ENCODE measurements at regions not wholly inside any gene's neighbourhood (a gene's known extent, or its start where the extent isn't known, plus 50 kb on each side); places are given as distances from the start of the nearest gene placed in this dataset.
"Not testable (repeated sequence)": the region's sequence is repeated elsewhere in the genome, so short reads cannot be mapped to it uniquely, and the experiment has no call there.

DNA sequence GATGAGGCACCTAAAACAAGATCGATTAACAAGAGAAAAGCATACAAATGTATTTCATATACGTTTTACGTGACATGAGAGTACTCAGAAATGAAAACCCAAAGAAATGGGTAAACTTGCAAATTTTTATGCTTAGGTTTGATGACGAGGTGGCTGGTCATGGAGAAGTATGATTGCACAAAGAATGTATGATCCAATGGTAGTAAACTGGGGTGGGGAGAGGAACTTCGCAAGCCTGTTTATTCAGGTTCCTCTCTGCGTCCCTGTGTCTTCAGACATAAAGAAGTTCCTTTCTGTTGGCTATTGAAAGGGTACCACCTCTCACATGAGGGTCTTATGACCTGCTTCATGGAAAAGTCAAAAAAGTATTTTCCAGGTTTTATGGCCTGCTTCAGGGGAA lies 309.2 kb downstream of the BCOR start:
- no peak for DNase-seq (ENCODE audit: low spot score)

DNA sequence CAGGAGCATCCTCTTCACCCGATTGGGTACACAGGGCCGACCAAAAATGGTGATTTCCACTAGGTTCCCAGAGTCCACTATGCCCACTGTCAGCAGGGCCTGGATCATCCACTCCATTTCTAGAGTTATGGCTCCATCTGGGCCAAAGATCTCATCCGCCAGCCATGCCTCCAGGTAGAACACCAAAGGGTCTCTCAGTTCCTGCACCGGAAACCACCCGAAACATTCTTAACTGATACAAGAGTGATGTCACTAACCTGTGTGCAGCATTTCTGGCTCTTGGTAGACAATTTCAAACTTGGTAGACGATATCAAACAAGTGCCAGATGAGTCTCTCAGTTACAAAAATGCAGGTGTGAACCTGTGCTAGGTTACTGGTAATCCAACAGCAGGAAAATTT lies 306.1 kb downstream of the BCOR start:
- DNase-seq (ENCODE audit: low spot score), result no peak

DNA sequence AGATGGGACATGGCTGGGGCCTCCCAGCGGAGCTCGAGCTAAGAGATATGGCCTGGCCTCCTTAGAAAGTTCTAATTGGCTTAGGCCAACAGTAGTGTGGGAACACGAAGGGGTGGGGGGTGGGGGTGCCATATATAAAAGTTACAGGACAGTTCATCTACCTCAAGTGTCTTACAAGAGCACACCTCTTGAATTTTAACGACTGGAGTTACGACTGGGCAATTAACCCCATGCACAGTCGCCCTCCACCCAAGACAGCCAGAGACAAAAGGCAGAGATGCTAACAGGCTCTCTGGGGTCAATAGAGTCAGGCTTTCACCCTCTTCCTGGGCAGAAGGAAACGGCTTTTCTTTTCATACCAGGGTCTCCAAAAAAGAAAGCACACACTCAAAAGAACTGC lies 302.2 kb downstream of the BCOR start:
- no peak for DNase-seq (ENCODE audit: low spot score)

- DNase-seq (ENCODE audit: low spot score), result no peak
These were observed 300.9 kb downstream of the BCOR start for GRCh38 chrX:39796856-39797255.

- not testable (repeated sequence) for DNase-seq (ENCODE audit: low spot score)
These were observed 299.3 kb downstream of the BCOR start for GRCh38 chrX:39798488-39798887.

DNA sequence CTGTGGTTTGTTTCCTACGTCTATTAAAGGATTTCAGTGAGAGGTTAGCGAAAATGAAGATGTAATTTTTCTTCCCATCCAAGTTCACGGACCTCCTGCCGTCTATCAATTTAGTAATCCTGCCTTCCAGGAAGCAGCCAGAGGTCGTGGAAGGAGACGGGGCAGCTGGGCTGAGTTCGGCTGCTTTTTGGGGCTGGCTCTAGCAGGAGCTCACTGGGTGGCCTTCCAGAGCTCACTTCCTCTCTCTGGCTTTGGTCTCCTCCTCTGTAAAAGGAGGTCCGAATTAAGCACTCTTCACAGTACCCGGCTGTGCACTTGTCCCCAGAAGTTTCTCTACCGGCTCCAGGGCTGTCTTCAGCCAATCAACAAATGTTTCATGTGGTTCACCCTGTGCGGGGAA lies 295.4 kb downstream of the BCOR start:
- DNase-seq (ENCODE audit: low spot score), result no peak

DNA sequence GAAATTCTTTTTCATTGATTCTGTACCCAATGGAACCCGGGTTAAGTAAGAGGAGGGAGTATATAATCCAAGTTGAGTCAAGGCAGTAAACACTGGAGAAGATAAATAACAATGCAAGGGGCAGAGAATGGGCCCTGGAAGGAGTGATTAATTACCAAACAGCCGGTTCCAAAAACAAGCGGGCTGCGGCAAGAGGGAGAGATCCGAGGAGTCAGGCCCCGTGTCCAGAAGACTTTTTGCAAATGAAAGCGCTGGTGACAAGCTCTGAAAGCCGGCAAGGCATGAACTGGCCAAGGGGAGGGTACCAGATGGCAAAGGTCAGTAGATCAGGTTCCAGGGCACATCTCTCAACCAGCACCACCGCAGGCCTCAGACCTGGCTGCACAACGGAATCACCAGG lies 294.9 kb downstream of the BCOR start:
- no peak for DNase-seq (ENCODE audit: low spot score)

DNA sequence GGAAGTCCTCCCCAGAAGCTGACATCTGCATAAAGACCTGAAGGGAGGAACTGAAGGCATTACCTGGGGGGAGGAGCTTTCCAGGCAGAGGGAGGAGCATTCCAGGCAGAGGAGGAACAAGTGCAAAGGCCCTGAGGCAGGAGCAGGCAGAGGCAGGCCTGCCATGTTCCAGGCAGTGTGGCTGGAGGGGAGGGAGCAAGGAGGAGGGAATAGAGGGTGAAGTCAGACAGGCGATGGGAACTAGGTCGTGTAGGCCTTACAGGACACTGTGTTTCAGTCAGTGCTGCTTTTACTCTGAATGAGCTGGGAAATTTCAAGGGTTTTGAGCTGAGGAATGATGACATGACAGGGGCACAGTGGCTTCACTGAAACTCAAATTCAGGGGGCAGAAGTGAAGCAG lies 292.7 kb downstream of the BCOR start:
- DNase-seq (ENCODE audit: low spot score), result no peak

GRCh38 chrX:39805825-39806224 lies 291.9 kb downstream of the BCOR start:
- no peak for DNase-seq (ENCODE audit: low spot score)

GRCh38 chrX:39808471-39808917 lies 289.3 kb downstream of the BCOR start:
- no peak for DNase-seq (ENCODE audit: low spot score)

- no peak for DNase-seq (ENCODE audit: low spot score)
These were observed 288.4 kb downstream of the BCOR start for GRCh38 chrX:39809331-39809730.

GRCh38 chrX:39810901-39811300 lies 286.9 kb downstream of the BCOR start:
- no peak for DNase-seq (ENCODE audit: low spot score)

DNA sequence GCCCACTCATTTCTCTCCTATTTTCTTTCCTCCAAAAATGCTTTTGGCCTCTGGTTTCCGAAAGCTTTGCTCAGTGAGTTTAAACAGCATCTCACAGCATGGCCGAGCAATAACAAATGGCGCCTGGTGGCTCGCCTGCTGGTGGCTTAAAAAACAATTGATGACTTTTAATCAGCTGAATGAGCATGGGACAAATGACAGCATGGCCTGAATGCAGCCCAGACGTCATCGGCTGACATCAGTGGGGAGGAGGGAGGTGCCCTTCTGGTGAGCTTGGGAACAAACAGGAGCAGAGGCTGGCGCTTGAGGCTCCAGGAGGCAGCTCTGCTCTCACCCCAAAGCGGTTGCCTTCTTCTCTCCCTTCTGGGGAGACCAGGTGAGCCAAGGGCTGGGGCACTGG lies 286.4 kb downstream of the BCOR start:
- no peak for DNase-seq (ENCODE audit: low spot score)

DNA sequence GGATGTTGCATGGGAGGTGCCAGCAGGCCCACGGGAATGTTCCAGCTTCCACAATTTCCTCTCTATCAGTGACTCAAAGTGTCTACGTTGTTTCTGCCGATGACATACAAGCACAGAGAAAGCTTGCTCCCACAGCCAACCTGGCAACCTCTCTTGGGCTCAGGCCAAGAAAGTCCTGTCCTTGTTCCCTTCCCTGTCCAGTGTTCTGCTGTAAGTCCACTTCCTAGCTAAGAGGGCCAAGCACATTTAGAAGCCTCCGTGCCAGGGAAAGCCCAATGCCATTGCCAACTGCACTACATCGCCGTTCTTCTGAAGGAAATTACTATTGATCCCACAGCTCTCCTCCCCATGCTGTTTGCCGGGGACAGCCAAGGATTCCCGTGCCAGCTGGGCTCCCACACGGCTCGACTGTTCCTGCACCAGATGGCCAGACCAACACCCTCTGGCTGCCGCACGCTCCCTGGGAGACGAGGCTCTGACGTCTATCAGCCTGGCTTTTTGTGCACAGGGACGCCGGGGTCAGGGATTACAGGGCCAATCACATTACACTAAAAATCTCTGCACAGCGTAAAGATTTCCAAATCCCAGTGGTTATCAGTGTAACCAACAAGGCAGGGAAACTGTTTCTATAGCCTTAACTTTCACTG lies 284.0 kb downstream of the BCOR start:
- no peak for DNase-seq (ENCODE audit: low spot score)

GRCh38 chrX:39814391-39814790 lies 283.4 kb downstream of the BCOR start:
- DNase-seq (ENCODE audit: low spot score), result no peak

DNA sequence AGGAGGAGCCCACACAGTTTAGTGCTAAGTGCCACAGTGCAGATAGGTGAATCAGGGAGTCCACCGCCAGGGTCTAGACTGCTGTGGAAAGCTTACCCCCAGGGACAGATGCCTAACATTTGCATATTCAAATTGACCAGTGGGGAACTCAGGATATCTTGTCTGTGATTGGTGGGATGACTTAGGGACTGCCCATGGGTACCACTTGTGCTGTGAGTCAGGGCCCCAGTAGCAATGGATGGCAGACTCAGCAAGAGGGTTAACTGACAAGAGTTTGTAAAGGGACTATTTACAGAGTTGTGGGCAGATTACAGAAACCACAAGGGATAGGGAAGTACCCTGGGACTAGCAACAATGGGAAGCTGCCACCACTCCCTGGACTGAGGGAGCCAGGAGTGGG lies 282.1 kb downstream of the BCOR start:
- peak; percentile 57 for DNase-seq (ENCODE audit: low spot score)

- DNase-seq (ENCODE audit: low spot score), result no peak
These were observed 280.7 kb downstream of the BCOR start for GRCh38 chrX:39816871-39817731.

- no peak for DNase-seq (ENCODE audit: low spot score)
These were observed 279.8 kb downstream of the BCOR start for GRCh38 chrX:39817754-39818470.

- DNase-seq (ENCODE audit: low spot score), result no peak
These were observed 279.0 kb downstream of the BCOR start for GRCh38 chrX:39818750-39819149.

DNA sequence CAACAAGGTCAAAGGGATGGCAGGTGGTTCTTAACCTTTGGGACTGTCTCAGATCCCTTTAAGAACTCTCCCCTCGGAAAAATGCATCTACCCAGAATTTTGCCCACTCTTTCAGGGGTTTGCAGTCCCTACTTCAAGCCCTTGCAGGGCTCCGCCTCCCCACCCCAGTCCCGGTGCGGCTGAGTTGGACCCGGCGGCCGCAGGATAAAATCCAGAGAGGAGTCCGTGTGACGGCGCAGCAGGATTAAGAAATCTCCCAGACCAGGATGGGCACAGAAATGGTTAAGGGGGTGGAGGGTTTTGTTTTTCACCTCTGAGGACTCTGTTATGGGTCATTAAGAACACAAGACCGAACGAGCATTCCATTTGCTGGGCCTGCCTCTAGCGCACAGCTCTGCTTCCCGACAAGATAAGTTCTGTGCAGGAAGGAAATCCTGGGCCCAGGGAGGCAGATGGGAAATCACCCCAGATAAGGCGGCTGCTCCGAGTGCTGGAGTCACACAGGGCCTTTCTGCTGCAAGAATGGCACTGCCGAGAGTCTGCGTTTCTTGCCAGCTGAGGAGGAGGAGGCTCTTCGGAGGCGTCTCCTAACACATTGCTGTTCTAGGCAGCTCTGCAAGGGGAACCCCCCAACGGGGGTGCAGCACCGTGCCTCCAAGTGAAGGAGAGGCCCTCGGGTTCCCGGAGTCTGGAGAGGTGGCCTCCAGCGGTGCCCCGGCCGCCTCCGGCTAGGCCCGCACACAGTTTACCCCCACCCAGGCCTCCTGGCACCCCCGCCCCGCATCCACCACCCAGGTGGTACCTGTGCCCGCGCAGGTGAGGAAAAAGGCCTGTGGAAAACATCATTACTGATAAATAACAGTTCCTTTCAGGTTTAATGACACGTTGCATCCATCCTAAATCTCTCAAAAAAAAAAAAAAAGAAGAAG lies 277.6 kb downstream of the BCOR start:
- no peak for DNase-seq (ENCODE audit: low spot score)

DNA sequence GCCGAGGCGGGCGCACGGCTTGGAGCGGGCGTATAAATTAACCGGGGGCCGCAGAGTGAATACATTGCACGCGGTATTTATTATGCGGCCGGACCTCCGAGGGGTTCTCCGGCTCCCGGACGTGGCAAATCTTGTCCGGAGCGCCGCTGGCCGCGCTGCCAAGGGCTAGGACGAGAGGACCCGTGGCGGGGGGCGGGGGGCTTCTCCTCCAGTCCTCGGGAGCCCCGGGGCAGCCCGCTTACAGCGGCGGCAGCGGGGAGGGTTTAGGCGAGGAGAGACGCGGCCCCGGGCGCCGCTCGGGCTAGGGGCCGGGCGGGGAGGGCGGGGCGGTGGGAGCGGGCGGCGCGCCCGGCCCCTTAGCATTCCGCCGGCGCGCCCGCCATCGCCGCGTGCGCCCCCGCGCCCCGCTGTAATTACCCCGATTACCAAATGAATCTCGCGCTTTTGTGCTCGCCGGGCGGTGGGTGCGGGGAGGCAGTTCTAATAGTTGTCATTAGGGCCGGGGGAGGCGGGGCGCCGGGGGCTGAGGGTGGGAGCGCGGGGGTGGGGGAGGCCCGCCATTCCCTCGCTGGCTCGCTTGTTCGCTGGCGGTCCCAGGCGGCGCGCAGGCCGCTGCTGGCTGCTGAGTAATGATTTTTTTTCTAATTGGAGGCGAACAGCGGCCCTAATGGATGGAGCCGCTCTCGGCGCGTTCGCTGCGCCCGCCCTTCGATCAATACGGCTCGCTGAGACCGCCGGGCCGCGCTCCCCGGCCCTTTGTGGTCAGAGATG lies 276.6 kb downstream of the BCOR start:
- DNase-seq (ENCODE audit: low spot score), result no peak
